ENCODE measurements at regions not wholly inside any gene's neighbourhood (a gene's known extent, or its start where the extent isn't known, plus 50 kb on each side); places are given as distances from the start of the nearest gene placed in this dataset.

DNA sequence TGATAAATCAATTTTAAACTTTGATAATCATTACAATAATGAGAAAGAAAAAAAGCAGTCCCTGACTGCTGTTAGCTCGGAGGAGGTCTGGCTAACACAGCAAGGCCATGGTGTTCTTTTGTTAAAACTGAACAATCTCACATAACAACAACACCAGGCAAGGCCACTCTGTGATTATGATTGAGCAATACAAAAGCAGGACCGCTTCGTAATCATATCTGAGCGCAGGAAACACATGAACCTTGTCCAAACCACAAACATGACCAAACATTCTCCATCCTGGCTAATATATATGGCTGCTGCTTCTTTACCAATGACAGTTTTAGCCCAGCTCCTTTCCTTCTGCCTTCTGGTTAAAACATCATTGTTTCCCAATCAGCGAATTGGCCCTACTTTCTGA is 76.8 kb upstream of the DDX53 start:
- no peak for DNase-seq
- ChIA-PET CTCF (no interaction called here), POLR2A (no interaction called here)
- no peaks in the 10 kb centered on the region for H3K4me1 ChIP-seq (ENCODE audit: control insufficient read depth in 1 of 2, extremely low read depth in 1 of 2, insufficient read depth in 2 of 2, low read length in 2 of 2)
- Mint-ChIP-seq H3K27ac (no peak overlapping the region), H3K4me1 (no peaks in the 10 kb centered on the region), H3K27me3 (no peaks in the 10 kb centered on the region), H3K4me3 (no peak overlapping the region), H3K36me3 (no peaks in the 10 kb centered on the region), H3K9me3 (no peaks in the 10 kb centered on the region)
- no peak overlapping the region for H3K4me3 ChIP-seq (ENCODE audit: control insufficient read depth in 1 of 2, extremely low read depth in 1 of 2, low read length in 1 of 2)
- H3K36me3 ChIP-seq (ENCODE audit: control insufficient read depth in 2 of 2, extremely low read depth in 1 of 2, insufficient read depth in 1 of 2, low read length in 1 of 2): no peaks in the 10 kb centered on the region
- no peak for ATAC-seq (replicated peaks in 1 of 4)
- no peaks in the 10 kb centered on the region for H3K9me3 ChIP-seq
- 13% methylated on average over 4 of the region's 5 CpGs for WGBS (ENCODE audit: insufficient coverage)
- H3K27me3 ChIP-seq (replicated peaks in 1 of 2; ENCODE audit: control insufficient read depth in 2 of 2, extremely low read depth in 1 of 2, insufficient read depth in 2 of 2, low read length in 1 of 2): no peaks in the 10 kb centered on the region
- H3K27ac ChIP-seq (ENCODE audit: low read length): no peak overlapping the region

- POLR2A ChIA-PET: no interaction called here
- H3K9me3 Mint-ChIP-seq: no peaks in the 10 kb centered on the region
- no peak overlapping the region for H3K4me3 ChIP-seq (ENCODE audit: control insufficient read depth in 1 of 2, extremely low read depth in 1 of 2, low read length in 1 of 2)
- no peaks in the 10 kb centered on the region for H3K4me1 ChIP-seq (ENCODE audit: control insufficient read depth in 1 of 2, extremely low read depth in 1 of 2, insufficient read depth in 2 of 2, low read length in 2 of 2)
- no peaks in the 10 kb centered on the region for H3K9me3 ChIP-seq
- peaks cover 0 to 22% of the 10 kb centered on the region in 2 donors for H3K27me3 Mint-ChIP-seq
- DNase-seq (no peak), ATAC-seq (replicated peaks in 1 of 4) (no peak)
- no peaks in the 10 kb centered on the region for H3K4me1 Mint-ChIP-seq
- WGBS (ENCODE audit: insufficient coverage): no CpG with 5 or more reads among the region's 2 CpGs
- no peak overlapping the region for H3K27ac ChIP-seq (ENCODE audit: low read length)
- CTCF ChIA-PET: no interaction called here
- H3K36me3 ChIP-seq (ENCODE audit: control insufficient read depth in 2 of 2, extremely low read depth in 1 of 2, insufficient read depth in 1 of 2, low read length in 1 of 2): no peaks in the 10 kb centered on the region
- no peak overlapping the region for H3K27ac Mint-ChIP-seq
- no peaks in the 10 kb centered on the region for H3K27me3 ChIP-seq (replicated peaks in 1 of 2; ENCODE audit: control insufficient read depth in 2 of 2, extremely low read depth in 1 of 2, insufficient read depth in 2 of 2, low read length in 1 of 2)
- H3K4me3 Mint-ChIP-seq: no peak overlapping the region
- no peaks in the 10 kb centered on the region for H3K36me3 Mint-ChIP-seq
These were observed 65.1 kb upstream of the DDX53 start for GRCh38 chrX:22934640-22935039.

- Mint-ChIP-seq H3K27me3 (peaks cover 0 to 4% of the 10 kb centered on the region in 2 donors), H3K4me3 (no peak overlapping the region), H3K4me1 (no peaks in the 10 kb centered on the region), H3K36me3 (no peaks in the 10 kb centered on the region), H3K27ac (no peak overlapping the region), H3K9me3 (peaks cover 0 to 3% (median 0%) of the 10 kb centered on the region in 3 donors)
- no peaks in the 10 kb centered on the region for H3K27me3 ChIP-seq (replicated peaks in 1 of 2; ENCODE audit: control insufficient read depth in 2 of 2, extremely low read depth in 1 of 2, insufficient read depth in 2 of 2, low read length in 1 of 2)
- no peaks in the 10 kb centered on the region for H3K36me3 ChIP-seq (ENCODE audit: control insufficient read depth in 2 of 2, extremely low read depth in 1 of 2, insufficient read depth in 1 of 2, low read length in 1 of 2)
- ChIA-PET CTCF (no interaction called here), POLR2A (no interaction called here)
- no peak overlapping the region for H3K27ac ChIP-seq (ENCODE audit: low read length)
- no peaks in the 10 kb centered on the region for H3K4me1 ChIP-seq (ENCODE audit: control insufficient read depth in 1 of 2, extremely low read depth in 1 of 2, insufficient read depth in 2 of 2, low read length in 2 of 2)
- no peak for DNase-seq
- no peak for ATAC-seq (replicated peaks in 1 of 4)
- no peak overlapping the region for H3K4me3 ChIP-seq (ENCODE audit: control insufficient read depth in 1 of 2, extremely low read depth in 1 of 2, low read length in 1 of 2)
- H3K9me3 ChIP-seq: no peaks in the 10 kb centered on the region
- WGBS (ENCODE audit: insufficient coverage): no CpG with 5 or more reads among the region's 1 CpG
These were observed 54.8 kb upstream of the DDX53 start for GRCh38 chrX:22944945-22945344.
